Stimulated activated CD4-positive, alpha-beta T cell treated with anti-CD3 and anti-CD28 coated beads, Interleukin-1b, Interleukin-23, amount 100 ng/mL, for 4 hours (primary cell): ENCODE measurements at regions not wholly inside any gene's neighbourhood (a gene's known extent, or its start where the extent isn't known, plus 50 kb on each side); places are given as distances from the start of the nearest gene placed in this dataset.

Experiments used
- DNase-seq, 2 donors: peaks; one replicate each; pipeline ENCODE4 v3.0.0-alpha.2; 2020; ENCODE audit warnings: low read depth in 2 of 2

GRCh38 chr6:170178561-170179477 is 112.1 kb downstream of the DLL1 start:
- DNase-seq: no peak

GRCh38 chr6:170177772-170178560 is 112.9 kb downstream of the DLL1 start:
- DNase-seq: no peak

- DNase-seq: no peak
These were observed 113.7 kb downstream of the DLL1 start for GRCh38 chr6:170176898-170177771.

- DNase-seq: no peak
These were observed 114.6 kb downstream of the DLL1 start for GRCh38 chr6:170176136-170176897.

GRCh38 chr6:170175644-170176135 is 115.2 kb downstream of the DLL1 start:
- no peak for DNase-seq

GRCh38 chr6:170174771-170175643 is 115.9 kb downstream of the DLL1 start:
- no peak for DNase-seq

GRCh38 chr6:170174124-170174770 is 116.6 kb downstream of the DLL1 start:
- DNase-seq: no peak

GRCh38 chr6:170173335-170173881 is 117.5 kb downstream of the DLL1 start:
- no peak for DNase-seq

GRCh38 chr6:170172825-170173256 is 118.0 kb downstream of the DLL1 start:
- no peak for DNase-seq

GRCh38 chr6:170172392-170172791 is 118.5 kb downstream of the DLL1 start:
- no peak for DNase-seq

- DNase-seq: no peak
These were observed 123.2 kb downstream of the DLL1 start for GRCh38 chr6:170167657-170168159.

- no peak for DNase-seq
These were observed 124.3 kb downstream of the DLL1 start for GRCh38 chr6:170166511-170167122.

GRCh38 chr6:170165471-170166117 is 125.3 kb downstream of the DLL1 start:
- DNase-seq: no peak

- DNase-seq: no peak
These were observed 125.8 kb downstream of the DLL1 start for GRCh38 chr6:170165085-170165470.

- no peak for DNase-seq
These were observed 126.5 kb downstream of the DLL1 start for GRCh38 chr6:170164271-170164900.

- no peak for DNase-seq
These were observed 127.3 kb downstream of the DLL1 start for GRCh38 chr6:170163405-170164170.
